Small intestine (tissue), 7 donors: ENCODE measurements at regions not wholly inside any gene's neighbourhood (a gene's known extent, or its start where the extent isn't known, plus 50 kb on each side); places are given as distances from the start of the nearest gene placed in this dataset.
A peak's percentile ranks its signal among the peaks of the same experiment; 100 is the strongest.

Experiments used
- DNase-seq, 2 donors: peaks; one replicate each; pipeline versions ENCODE4 v3.0.0 to v3.0.0-alpha.2; 2013
- FAIRE-seq: peaks from 2 replicates; lab custom pipeline; 2012; peaks lifted over from hg19 to GRCh38; lab: Jason Lieb, UNC
- H3K27ac ChIP-seq, 3 donors: one replicate each; pipeline ENCODE4 v1.5.1; 2013; ENCODE audit warnings: low read length in 2 of 3, mild to moderate bottlenecking in 2 of 3, control low read depth in 1 of 3, inconsistent platforms in 1 of 3, low read depth in 1 of 3, moderate library complexity in 1 of 3
- H3K27me3 ChIP-seq, 3 donors: one replicate each; pipeline ENCODE4 v1.6.1; 2013; ENCODE audit warnings: low read length in 3 of 3, inconsistent platforms in 1 of 3; ENCODE audit not compliant: control insufficient read depth in 3 of 3, insufficient read depth in 3 of 3
- H3K36me3 ChIP-seq, 3 donors: one replicate each; pipeline ENCODE4 v1.6.1; 2013; ENCODE audit warnings: low read length in 3 of 3, inconsistent platforms in 1 of 3, low read depth in 1 of 3, mild to moderate bottlenecking in 1 of 3, moderate library complexity in 1 of 3; ENCODE audit not compliant: control insufficient read depth in 3 of 3, insufficient read depth in 2 of 3
- H3K4me1 ChIP-seq, 3 donors: one replicate each; pipeline ENCODE4 v1.6.1; 2013; ENCODE audit warnings: low read length in 2 of 3, inconsistent platforms in 1 of 3, low read depth in 1 of 3, mild to moderate bottlenecking in 1 of 3, moderate library complexity in 1 of 3; ENCODE audit not compliant: control insufficient read depth in 3 of 3, insufficient read depth in 2 of 3
- H3K4me3 ChIP-seq, 3 donors: one replicate each; pipeline ENCODE4 v1.5.1; 2013; ENCODE audit warnings: low read length in 3 of 3, control low read depth in 1 of 3, inconsistent platforms in 1 of 3, low read depth in 1 of 3, mild to moderate bottlenecking in 1 of 3, moderate library complexity in 1 of 3
- H3K9me3 ChIP-seq, 2 donors: one replicate each; pipeline ENCODE4 v1.6.1; 2013; ENCODE audit warnings: low read depth in 1 of 2, low read length in 1 of 2; ENCODE audit not compliant: control insufficient read depth in 2 of 2, insufficient read depth in 1 of 2
- WGBS, 3 donors: extraction: QIAGEN DNeasy Blood & Tissue Kit; methylation state at CpG; one replicate each; pipeline ENCODE4 v1.1.7; 2013; 5-methylcytosine and 5-hydroxymethylcytosine counted together
- donor health status: healthy with polysubstance abuse.
- donor health status: control.
- donor health status: control.
- donor health status: Bipolar disorder and iron deficiency.
- donor health status: healthy.

- Histone ChIP-seq H3K27ac (no peak overlapping the region), H3K9me3 (no peaks in the 10 kb centered on the region), H3K4me3 (no peak overlapping the region), H3K4me1 (no peaks in the 10 kb centered on the region), H3K36me3 (no peaks in the 10 kb centered on the region), H3K27me3 (no peaks in the 10 kb centered on the region)
- no peak for FAIRE-seq
- no peak for DNase-seq
- 44 to 47% (median 45%) methylated on average over 5 of the region's 5 CpGs for WGBS, 3 donors
Observed at GRCh38 chr18:54433368-54433767, 75.7 kb downstream of the C18orf54 start.

DNA sequence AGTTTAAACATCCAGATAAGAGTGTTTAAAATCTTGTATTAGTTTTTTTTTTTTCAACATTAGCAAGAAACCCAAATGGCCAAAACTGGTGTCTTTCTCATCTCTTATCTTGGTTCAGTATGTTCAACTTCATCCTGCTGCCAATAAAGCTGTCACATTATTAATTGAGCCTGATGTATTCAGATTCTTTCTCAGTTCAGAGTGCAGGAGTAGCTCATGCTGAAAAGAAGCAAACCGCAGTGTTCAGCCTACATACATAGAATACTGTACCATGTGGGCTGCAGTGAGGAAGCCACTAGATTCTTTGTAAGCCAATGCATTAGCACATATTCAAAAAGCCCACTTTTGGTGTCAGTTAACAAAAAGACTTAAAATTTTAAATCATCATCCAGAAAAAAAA lies 76.2 kb downstream of the C18orf54 start:
- no peak for DNase-seq
- Histone ChIP-seq H3K4me3 (no peak overlapping the region), H3K9me3 (no peaks in the 10 kb centered on the region), H3K27me3 (no peaks in the 10 kb centered on the region), H3K4me1 (no peaks in the 10 kb centered on the region), H3K36me3 (no peaks in the 10 kb centered on the region), H3K27ac (no peak overlapping the region)
- 43 to 67% (median 64%) methylated on average over 1 of the region's 1 CpG for WGBS, 3 donors
- no peak for FAIRE-seq

DNA sequence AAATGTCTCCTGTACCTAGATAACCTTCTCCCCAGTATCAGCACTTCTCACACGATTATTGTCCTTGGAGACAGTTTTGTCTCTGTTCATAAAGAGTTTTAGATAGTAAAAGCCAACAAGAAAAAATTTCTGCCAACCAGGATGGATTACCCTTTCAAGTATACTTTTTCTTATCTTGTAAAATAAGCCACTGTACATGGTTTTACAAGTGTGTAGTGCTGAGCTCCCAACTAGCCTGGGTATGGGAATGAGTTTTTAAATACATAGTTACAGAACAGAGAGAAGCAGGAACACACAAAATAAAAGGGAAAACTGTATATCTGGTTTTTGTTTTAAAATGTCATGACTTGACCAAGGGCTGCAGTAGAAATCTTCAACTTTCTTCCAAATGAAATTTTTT lies 76.7 kb downstream of the C18orf54 start:
- H3K9me3 ChIP-seq: no peaks in the 10 kb centered on the region
- DNase-seq: no peak
- WGBS, 3 donors: 0 to 48% (median 9%) methylated on average over 1 of the region's 1 CpG

GRCh38 chr18:54436501-54436900 lies 78.8 kb downstream of the C18orf54 start:
- Histone ChIP-seq H3K4me1 (no peaks in the 10 kb centered on the region), H3K9me3 (no peaks in the 10 kb centered on the region), H3K27ac (no peak overlapping the region), H3K27me3 (peaks cover 0 to 2% (median 0%) of the 10 kb centered on the region in 3 donors), H3K36me3 (no peaks in the 10 kb centered on the region), H3K4me3 (no peak overlapping the region)
- no peak for FAIRE-seq
- DNase-seq: no peak
- 75 to 78% (median 75%) methylated on average over 5 of the region's 5 CpGs for WGBS, 3 donors

More for the DNA sequence above, 76.7 kb downstream of the C18orf54 start:
- Histone ChIP-seq H3K4me1 (no peaks in the 10 kb centered on the region), H3K4me3 (no peak overlapping the region), H3K27ac (no peak overlapping the region), H3K36me3 (no peaks in the 10 kb centered on the region), H3K27me3 (no peaks in the 10 kb centered on the region)
- no peak for FAIRE-seq

GRCh38 chr18:54440292-54440691 lies 82.6 kb downstream of the C18orf54 start:
- 26 to 45% (median 39%) methylated on average over 1 of the region's 1 CpG for WGBS, 3 donors
- no peak for FAIRE-seq

GRCh38 chr18:54444319-54444914 lies 86.7 kb downstream of the C18orf54 start:
- no peaks in the 10 kb centered on the region for H3K4me1 ChIP-seq
- WGBS, 3 donors: 11 to 16% (median 13%) methylated on average over 7 of the region's 7 CpGs
- H3K9me3 ChIP-seq: no peaks in the 10 kb centered on the region
- peaks cover 0 to 2% (median 0%) of the 10 kb centered on the region in 3 donors for H3K27me3 ChIP-seq
- no peak overlapping the region for H3K27ac ChIP-seq
- FAIRE-seq (no peak), DNase-seq (peak; percentile 45 to 79)
- no peaks in the 10 kb centered on the region for H3K36me3 ChIP-seq
- no peak overlapping the region for H3K4me3 ChIP-seq

More at GRCh38 chr18:54440292-54440691, 82.6 kb downstream of the C18orf54 start:
- Histone ChIP-seq H3K27ac (no peak overlapping the region), H3K4me3 (no peak overlapping the region), H3K36me3 (no peaks in the 10 kb centered on the region), H3K4me1 (no peaks in the 10 kb centered on the region), H3K27me3 (peaks cover 0 to 2% (median 0%) of the 10 kb centered on the region in 3 donors), H3K9me3 (no peaks in the 10 kb centered on the region)
- no peak for DNase-seq

DNA sequence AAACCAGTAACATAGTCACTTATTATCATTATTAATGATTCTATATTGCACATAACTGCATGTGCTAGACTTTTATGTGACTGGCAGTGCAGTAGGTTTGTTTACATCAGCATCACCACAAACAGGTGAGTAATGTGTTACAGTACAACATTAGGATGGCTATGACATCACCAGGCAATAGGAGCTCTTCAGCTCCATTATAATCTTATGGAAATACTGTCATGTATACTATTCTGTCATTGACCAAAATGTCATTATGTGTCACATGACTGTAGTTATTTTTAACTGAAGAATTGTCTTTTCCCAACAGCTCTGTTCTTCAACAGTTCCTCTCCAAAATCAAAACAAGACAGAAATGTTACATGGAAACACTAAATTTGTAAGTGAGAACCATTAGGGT lies 96.3 kb downstream of the C18orf54 start:
- DNase-seq (no peak), FAIRE-seq (no peak)
- Histone ChIP-seq H3K36me3 (no peaks in the 10 kb centered on the region), H3K27ac (no peak overlapping the region), H3K27me3 (no peaks in the 10 kb centered on the region), H3K4me3 (no peak overlapping the region), H3K9me3 (no peaks in the 10 kb centered on the region), H3K4me1 (no peaks in the 10 kb centered on the region)

DNA sequence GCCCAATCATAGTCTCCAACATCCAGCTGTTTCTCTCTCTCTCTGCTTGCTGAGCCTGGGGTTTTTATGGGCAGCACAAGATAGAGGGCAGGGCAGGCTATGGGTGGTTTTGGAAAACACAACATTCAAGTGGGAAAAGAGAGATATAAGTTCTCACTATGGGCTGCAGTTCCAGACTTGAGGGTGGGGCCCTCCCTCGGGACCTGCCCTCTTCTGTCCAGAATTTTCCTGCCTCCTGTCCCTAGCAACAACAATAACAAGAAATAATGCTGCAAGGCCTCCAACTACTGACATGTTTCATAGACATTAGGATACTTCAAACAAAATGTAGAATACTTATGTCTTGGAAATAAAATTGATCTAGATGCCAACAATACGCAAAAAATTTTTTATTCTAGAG lies 107.8 kb downstream of the C18orf54 start:
- Histone ChIP-seq H3K27me3 (no peaks in the 10 kb centered on the region), H3K27ac (no peak overlapping the region), H3K9me3 (peaks cover 3 to 6% of the 10 kb centered on the region in 2 donors), H3K36me3 (no peaks in the 10 kb centered on the region), H3K4me1 (no peaks in the 10 kb centered on the region), H3K4me3 (no peak overlapping the region)
- no peak for FAIRE-seq
- 55 to 74% (median 68%) methylated on average over 2 of the region's 2 CpGs for WGBS, 3 donors
- no peak for DNase-seq
